SJCRH30 (cell line): ENCODE measurements at regions not wholly inside any gene's neighbourhood (a gene's known extent, or its start where the extent isn't known, plus 50 kb on each side); places are given as distances from the start of the nearest gene placed in this dataset.
A peak's percentile ranks its signal among the peaks of the same experiment; 100 is the strongest.

Experiments used
- DNase-seq, 2 experiments: peaks; one replicate each; pipeline ENCODE4 v3.0.0-alpha.2; 2015 to 2020
- H3K27ac ChIP-seq: fragments of 250-450 bp; sonication (Bioruptor Pico); 2 replicates; pipeline ENCODE4 v1.5.1; 2020; ENCODE audit warnings: mild to moderate bottlenecking, moderate library complexity
- H3K27me3 ChIP-seq: fragments of 250-450 bp; sonication (Bioruptor Pico); 2 replicates; pipeline ENCODE4 v1.5.1; 2020; ENCODE audit warnings: mild to moderate bottlenecking, moderate library complexity
- H3K36me3 ChIP-seq: fragments of 250-450 bp; sonication (Bioruptor Pico); 2 replicates; pipeline ENCODE4 v1.5.1; 2020; ENCODE audit warnings: mild to moderate bottlenecking, moderate library complexity
- H3K4me1 ChIP-seq: fragments of 250-450 bp; sonication (Bioruptor Pico); 2 replicates; pipeline ENCODE4 v1.5.1; 2020; ENCODE audit warnings: mild to moderate bottlenecking, moderate library complexity
- H3K4me3 ChIP-seq: fragments of 250-450 bp; sonication (Bioruptor Pico); 2 replicates; pipeline ENCODE4 v1.5.1; 2020; ENCODE audit warnings: mild to moderate bottlenecking, moderate library complexity
- H3K9me3 ChIP-seq: fragments of 250-450 bp; sonication (Bioruptor Pico); replicated peaks from 2 replicates; pipeline ENCODE4 v1.5.1; 2020; ENCODE audit warnings: mild to moderate bottlenecking, moderate library complexity

DNA sequence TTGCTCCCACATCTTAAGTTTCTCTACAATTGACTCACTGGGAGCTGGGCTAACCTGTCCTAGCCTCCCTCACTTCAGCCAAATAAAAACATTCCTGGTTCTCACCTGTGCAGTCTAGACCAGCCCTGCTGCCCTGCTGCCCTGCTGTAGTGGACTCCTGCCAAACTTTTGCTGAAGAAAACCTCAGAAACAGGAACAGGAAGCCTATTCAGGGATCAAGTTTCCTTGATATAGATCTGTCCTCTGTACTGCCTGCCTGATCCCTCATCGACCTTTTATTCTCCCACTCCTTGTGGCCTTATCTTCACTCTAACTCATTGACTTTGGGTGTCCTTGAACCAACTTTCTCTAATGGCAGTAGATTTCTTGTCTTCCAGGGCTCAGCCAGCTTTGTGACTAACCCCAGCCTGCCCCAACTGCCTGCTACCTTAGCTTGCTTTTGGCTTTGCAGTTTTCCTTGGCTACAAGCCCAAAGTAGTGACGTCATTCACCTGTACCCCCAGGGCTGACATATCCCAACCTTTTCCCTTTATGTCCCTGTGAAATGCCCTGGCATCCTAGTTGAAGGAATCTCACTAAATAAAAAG is 234.8 kb downstream of the DUSP6 start:
- Histone ChIP-seq H3K27me3 (no peaks in the 10 kb centered on the region), H3K9me3 (no peaks in the 10 kb centered on the region), H3K27ac (no peak overlapping the region; the same call in 1 of the 2 replicates), H3K4me1 (peaks cover 13% of the 10 kb centered on the region), H3K4me3 (no peak overlapping the region), H3K36me3 (no peaks in the 10 kb centered on the region)
- DNase-seq, result peak; percentile 52 to 79

DNA sequence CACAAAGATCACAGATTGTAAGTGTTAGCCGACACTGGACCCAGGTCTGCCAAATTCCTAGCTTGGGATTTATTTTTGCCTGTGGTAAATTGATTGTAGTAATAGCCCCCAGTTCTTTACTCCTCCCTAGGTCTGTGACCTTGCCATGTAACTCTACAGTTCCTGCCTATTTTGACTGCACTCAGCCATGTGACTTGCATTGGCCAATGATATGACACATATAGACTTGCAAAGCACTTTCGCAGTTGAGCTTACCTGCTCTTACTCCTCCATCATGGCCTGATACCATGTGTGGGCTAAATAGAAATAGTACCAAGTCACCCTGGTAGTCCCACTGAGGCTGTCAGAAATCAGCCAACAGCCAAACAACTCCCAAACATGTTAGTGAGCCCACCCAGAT is 240.3 kb downstream of the DUSP6 start:
- no peak overlapping the region for H3K4me3 ChIP-seq
- DNase-seq, result no peak
- peaks cover under 1% of the 10 kb centered on the region; the same call in 1 of the 2 replicates for H3K4me1 ChIP-seq
- H3K27ac ChIP-seq, result no peak overlapping the region
- no peaks in the 10 kb centered on the region for H3K36me3 ChIP-seq
- H3K9me3 ChIP-seq, result no peaks in the 10 kb centered on the region; the same call in 1 of the 2 replicates
- H3K27me3 ChIP-seq, result no peaks in the 10 kb centered on the region

DNA sequence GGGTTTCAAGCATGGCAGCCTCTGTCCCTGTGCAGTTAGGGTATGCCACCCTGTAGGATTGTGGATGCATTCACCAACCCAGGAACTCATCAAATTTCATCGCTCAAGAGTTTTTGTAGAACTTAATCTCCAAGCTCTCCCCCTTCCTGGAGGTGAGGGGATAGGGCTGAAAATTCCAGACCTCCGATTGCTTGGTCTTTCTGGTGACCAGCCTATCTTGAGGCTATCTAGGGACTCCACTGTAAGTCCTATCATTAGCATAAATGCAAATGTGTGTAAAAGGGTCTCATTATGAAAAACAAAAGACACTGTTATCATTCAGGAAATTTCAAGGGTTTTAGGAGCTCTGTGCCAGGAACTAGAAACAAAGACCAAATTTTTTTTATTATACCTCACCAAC is 244.0 kb downstream of the DUSP6 start:
- Histone ChIP-seq H3K36me3 (no peaks in the 10 kb centered on the region), H3K27me3 (no peaks in the 10 kb centered on the region), H3K4me3 (no peak overlapping the region), H3K9me3 (no peaks in the 10 kb centered on the region; the same call in 1 of the 2 replicates), H3K4me1 (no peaks in the 10 kb centered on the region), H3K27ac (no peak overlapping the region)
- no peak for DNase-seq

DNA sequence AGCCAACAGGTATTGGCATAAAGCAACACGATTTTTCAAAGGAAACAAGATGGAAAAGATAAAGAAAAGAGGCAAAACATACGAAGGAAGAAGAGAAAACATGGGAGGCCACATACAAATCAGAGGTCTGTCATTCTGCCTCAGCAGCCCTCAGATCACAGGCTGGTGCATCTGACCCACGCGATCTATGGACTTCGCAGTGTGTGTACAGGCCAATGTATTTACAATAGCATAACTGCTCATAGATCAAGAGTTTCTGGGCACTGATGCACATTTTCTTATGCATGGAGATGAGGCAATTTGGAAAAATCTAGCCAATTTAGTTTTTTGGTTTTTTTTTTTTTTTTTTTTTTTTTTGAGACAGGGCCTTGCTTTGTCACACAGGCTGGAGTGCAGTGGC is 245.4 kb downstream of the DUSP6 start:
- H3K4me3 ChIP-seq, result no peak overlapping the region
- H3K36me3 ChIP-seq, result no peaks in the 10 kb centered on the region
- H3K4me1 ChIP-seq, result peaks cover 4% of the 10 kb centered on the region
- H3K27me3 ChIP-seq, result no peaks in the 10 kb centered on the region
- no peak for DNase-seq
- no peaks in the 10 kb centered on the region; the same call in 1 of the 2 replicates for H3K9me3 ChIP-seq
- H3K27ac ChIP-seq, result no peak overlapping the region

DNA sequence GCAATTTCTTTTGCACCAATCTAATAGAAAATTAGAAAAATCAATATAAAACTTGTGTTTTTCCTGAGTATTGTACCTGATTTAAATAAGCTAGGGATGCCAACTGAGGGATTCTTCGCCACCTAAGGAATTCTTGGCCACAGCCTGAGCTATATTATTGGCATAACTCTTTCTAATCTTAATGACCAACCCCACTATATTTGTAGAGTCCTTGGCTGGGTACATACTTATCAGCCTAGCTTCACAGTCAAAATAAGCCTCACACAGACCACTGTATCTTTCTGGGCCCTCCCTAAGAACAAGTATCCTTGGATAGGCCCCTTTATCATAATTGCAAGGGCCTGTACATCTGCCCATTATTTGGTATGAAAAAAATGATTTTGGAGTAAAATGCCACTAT is 247.1 kb downstream of the DUSP6 start:
- H3K27ac ChIP-seq, result no peak overlapping the region
- H3K4me3 ChIP-seq, result no peak overlapping the region
- no peak for DNase-seq
- H3K9me3 ChIP-seq, result no peaks in the 10 kb centered on the region; the same call in 1 of the 2 replicates
- no peaks in the 10 kb centered on the region for H3K36me3 ChIP-seq
- peaks cover 17% of the 10 kb centered on the region for H3K4me1 ChIP-seq
- H3K27me3 ChIP-seq, result no peaks in the 10 kb centered on the region

DNA sequence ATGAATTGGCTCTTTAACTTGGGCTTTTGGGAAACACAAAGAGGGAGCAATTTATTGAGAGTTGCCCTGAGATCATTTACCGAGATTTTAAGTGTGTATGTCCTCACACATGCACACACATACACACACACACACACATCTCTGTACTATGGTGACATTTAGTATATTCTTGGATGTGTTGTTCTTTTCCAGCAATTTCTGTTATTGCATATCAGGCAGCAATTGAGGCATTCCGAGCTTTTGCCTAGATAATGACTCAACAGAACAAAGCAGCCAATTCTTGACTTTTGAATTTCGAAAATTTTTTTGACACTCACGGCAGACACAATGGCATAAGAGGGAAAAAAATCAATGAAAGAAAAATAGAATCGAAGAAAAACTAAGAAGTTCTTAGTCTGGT is 248.5 kb downstream of the DUSP6 start:
- H3K27ac ChIP-seq, result no peak overlapping the region
- no peaks in the 10 kb centered on the region for H3K36me3 ChIP-seq
- H3K9me3 ChIP-seq, result no peaks in the 10 kb centered on the region
- DNase-seq, result no peak
- no peak overlapping the region for H3K4me3 ChIP-seq
- H3K4me1 ChIP-seq, result peaks cover 22% of the 10 kb centered on the region
- no peaks in the 10 kb centered on the region for H3K27me3 ChIP-seq

DNA sequence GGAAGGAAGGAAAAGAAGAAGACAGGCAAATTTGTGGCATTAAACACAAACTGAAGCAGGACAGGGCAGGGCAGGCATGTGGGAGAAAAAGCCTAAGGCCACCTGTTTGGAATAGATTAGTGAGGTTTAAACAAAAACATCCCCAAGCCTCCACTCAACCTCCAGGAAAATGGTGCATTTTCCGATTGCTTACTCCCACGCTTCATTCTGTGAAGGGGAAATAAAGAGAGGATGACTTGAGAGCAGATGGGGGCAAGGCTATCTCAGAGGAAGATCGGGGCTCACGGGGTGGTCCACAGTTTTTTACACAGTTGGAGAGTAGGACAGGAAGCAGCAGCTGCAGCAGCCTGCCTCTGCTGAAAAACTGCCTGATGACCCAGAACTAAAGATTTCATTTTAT is 250.9 kb downstream of the DUSP6 start:
- peaks cover 22% of the 10 kb centered on the region for H3K4me1 ChIP-seq
- peak overlapping the region; percentile 83 for H3K27ac ChIP-seq
- H3K36me3 ChIP-seq, result no peaks in the 10 kb centered on the region
- no peaks in the 10 kb centered on the region for H3K27me3 ChIP-seq
- H3K4me3 ChIP-seq, result peak overlapping the region; percentile 14
- peak; percentile 90 to 95 for DNase-seq
- H3K9me3 ChIP-seq, result no peaks in the 10 kb centered on the region

DNA sequence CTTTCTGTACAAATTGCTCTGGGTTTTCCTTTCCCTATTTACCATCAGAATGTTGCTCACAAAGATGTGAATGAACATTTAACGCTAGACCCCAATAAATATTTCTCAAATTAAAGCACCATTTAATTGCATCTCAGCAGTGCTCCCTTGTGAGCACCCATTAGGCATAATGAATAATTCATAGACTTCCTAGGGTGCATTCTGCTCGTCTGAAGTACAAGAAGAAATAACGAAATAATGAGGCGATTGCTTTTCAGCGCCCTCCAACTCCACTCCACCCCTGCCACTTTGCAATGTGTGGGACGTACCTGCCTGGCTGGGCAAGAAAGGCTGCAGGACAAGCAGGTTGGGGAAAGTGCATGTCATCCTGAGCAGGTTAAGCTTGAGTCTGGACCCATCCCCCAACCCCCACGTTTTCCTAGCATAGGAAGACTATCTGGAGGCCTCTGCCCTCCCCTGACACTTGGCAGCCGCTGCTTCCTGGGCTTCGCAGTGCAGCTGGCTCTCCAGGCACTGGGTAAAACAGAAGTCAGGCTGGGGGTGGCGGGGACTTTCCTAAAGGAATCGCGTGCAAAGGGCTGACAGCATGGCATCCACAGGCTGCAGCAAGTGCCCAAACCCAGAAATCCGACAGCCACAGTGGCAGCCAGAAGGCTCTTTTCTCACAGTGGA is 253.7 kb downstream of the DUSP6 start:
- no peak for DNase-seq
- Histone ChIP-seq H3K27me3 (no peaks in the 10 kb centered on the region), H3K4me1 (peaks cover 22% of the 10 kb centered on the region), H3K9me3 (no peaks in the 10 kb centered on the region), H3K36me3 (no peaks in the 10 kb centered on the region), H3K27ac (no peak overlapping the region), H3K4me3 (no peak overlapping the region)

DNA sequence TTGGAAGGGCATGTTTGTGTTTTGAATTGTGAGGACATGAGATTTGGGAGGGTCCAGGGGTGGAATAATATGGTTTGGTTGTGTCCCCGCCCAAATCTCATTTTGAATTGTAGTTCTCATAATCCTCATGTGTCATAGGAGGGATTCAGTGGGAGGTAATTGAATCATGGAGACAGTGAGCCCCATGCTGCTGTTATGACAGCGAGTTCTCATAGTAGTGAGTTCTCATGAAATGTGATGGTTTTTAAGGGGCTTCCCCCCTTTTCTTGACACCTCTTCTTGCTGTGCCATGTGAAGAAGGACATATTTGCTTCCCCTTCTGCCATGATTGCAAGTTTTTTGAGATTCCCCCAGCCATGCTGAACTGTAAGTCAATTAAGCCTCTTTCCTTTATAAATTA is 260.0 kb downstream of the DUSP6 start:
- Histone ChIP-seq H3K4me1 (no peaks in the 10 kb centered on the region), H3K27ac (no peak overlapping the region), H3K27me3 (no peaks in the 10 kb centered on the region), H3K9me3 (peaks cover 11% of the 10 kb centered on the region), H3K36me3 (no peaks in the 10 kb centered on the region), H3K4me3 (no peak overlapping the region)
- no peak for DNase-seq

DNA sequence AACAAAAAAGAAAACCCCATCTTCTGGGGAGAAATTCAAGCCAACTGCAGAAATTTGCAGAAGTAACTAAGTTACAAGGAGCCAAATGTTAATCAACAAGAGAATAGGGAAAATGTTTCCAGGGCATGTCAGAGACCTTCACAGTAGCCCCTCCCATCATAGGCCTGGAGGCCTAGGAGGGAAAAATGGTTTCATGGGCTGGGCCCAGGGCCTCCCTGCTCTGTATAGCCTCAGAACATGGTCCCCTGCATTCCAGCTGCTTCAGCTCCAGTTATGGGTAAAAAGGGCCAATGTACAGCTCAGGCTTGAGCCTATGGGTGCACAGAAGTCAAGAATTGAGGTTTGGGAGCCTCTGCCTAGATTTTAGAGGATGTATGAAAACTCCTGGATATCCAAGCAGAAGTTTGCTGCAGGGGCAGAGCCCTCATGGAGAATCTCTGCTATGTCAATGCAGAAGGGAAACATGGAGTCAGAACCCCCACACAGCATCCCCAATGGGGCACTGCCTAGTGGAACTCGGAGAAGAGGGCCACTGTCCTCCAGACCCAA is 260.9 kb downstream of the DUSP6 start:
- Histone ChIP-seq H3K36me3 (no peaks in the 10 kb centered on the region), H3K4me3 (no peak overlapping the region), H3K27ac (no peak overlapping the region), H3K9me3 (peaks cover 11% of the 10 kb centered on the region), H3K27me3 (no peaks in the 10 kb centered on the region), H3K4me1 (peaks cover 5% of the 10 kb centered on the region)
- DNase-seq, result no peak

DNA sequence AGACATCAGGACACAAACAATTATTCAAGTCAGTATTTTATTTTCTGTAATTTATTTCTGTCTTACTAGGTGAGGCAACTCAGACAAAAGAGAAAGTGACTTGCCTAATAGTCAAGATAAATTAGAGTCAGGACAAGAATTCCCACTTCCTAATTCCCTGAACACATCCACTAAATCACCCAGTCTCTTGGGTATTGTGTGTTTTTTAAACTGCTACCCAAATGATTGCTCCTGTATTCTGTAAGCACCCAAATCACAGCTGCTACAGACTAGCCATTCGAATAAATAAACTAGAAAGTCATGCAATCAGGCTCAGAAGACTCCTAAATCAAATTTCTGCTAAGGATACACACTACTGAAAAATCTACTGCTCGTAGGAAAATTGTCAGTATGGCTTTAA is 263.0 kb downstream of the DUSP6 start:
- no peak overlapping the region for H3K27ac ChIP-seq
- no peak overlapping the region for H3K4me3 ChIP-seq
- peaks cover 22% of the 10 kb centered on the region for H3K4me1 ChIP-seq
- H3K27me3 ChIP-seq, result no peaks in the 10 kb centered on the region
- DNase-seq, result no peak
- peaks cover 11% of the 10 kb centered on the region for H3K9me3 ChIP-seq
- H3K36me3 ChIP-seq, result no peaks in the 10 kb centered on the region

DNA sequence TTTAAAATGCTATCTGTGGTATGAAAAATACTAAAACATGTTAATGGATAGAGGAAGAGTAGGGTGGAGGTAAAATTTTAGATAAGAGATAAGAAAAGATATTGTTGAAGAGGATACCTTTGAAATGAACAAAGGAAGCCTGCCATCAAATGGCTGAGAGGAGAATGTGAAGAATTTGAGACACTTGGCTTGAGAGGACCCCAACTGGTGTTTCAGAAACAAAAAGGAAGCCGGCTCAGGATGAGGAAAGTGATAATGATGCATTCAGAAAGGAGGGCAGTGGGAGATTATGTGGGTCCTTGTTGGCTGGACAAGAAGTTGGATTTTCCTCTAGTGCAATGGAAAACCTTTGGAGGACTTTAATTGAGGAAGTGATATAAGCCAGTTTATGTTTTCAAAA is 264.4 kb downstream of the DUSP6 start:
- DNase-seq, result no peak
- Histone ChIP-seq H3K27ac (no peak overlapping the region), H3K4me1 (peaks cover 22% of the 10 kb centered on the region), H3K9me3 (peaks cover 11% of the 10 kb centered on the region), H3K4me3 (no peak overlapping the region), H3K27me3 (no peaks in the 10 kb centered on the region), H3K36me3 (no peaks in the 10 kb centered on the region)

DNA sequence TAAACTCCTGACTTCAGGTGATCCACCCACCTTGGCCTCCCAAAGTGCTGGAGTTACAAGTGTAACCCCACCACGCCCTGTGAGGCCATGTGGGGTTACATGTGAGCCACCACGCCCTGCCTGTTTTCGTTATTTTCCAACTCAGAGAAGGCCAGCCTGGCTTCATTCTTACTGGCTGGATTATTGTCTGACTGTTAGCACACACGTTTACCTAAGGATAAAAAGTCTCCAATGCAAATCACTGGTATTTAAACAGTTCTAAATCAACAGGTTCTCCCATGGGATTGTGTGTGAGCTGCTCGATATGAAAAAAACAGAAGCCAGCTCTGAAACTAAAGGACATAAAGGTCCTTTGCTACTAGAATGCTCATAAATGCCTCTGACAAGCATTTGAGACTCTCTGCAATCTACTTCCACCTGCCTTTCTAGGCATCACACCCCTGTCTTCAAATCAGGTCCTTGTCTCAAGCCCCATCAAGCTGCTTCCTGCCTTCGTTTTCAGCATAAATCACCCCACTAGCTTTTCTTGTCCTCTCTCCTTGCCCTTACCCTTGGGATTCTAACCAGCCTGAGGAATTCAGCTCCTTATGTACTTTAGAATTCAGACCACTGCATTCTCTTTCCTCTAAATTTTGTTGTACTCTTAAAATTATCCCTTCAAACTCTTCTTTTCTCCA is 265.0 kb downstream of the DUSP6 start:
- no peaks in the 10 kb centered on the region for H3K36me3 ChIP-seq
- no peak overlapping the region for H3K4me3 ChIP-seq
- peaks cover 25% of the 10 kb centered on the region for H3K4me1 ChIP-seq
- peaks cover 11% of the 10 kb centered on the region; the same call in 1 of the 2 replicates for H3K9me3 ChIP-seq
- H3K27ac ChIP-seq, result no peak overlapping the region
- no peaks in the 10 kb centered on the region for H3K27me3 ChIP-seq
- DNase-seq, result no peak

DNA sequence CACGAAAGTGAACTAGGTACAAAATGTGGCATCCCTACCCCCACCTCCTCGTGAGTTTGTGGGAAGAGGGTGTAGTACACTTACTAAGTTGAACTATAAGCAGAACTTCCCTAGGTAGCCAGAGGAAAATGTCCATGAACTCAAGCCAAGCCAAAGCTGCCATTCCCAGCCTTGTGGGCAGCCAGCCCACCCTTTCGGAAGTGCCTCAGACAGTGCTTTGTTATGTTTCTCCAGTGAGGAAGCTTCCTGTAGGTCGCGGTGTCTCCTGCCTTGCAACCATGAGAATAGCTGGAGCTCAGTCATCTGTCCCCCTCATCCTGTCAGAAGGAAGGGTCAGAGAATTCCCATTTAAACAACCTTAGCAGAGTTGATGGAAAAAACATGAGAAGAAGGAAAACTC is 266.9 kb downstream of the DUSP6 start:
- Histone ChIP-seq H3K27me3 (no peaks in the 10 kb centered on the region), H3K4me1 (peaks cover 43% of the 10 kb centered on the region), H3K27ac (no peak overlapping the region), H3K9me3 (0 out of 2 replicates have a peak, but pooled peaks cover 4% of the 10 kb centered on the region), H3K36me3 (no peaks in the 10 kb centered on the region), H3K4me3 (no peak overlapping the region)
- DNase-seq, result peak in 1 of 2 experiments; percentile 18

DNA sequence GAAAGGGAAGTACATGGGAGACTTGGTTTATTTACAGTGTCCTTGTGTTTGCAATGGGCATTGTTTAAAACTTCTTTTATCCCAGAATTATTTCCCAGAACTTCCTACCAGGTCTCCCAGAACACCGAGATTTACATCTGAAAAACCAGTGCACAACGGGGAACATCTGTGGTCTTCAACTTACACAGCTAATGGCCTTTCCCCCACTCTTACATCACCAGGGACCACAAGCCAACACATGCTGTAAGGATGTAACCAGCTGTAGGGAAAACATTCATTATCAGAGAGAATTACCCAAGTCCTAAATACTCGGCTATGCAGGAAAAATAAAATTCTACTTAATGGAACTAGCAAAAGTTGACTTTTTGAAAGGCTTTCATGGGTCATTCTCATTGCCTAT is 267.6 kb downstream of the DUSP6 start:
- Histone ChIP-seq H3K36me3 (no peaks in the 10 kb centered on the region), H3K4me1 (peaks cover 44% of the 10 kb centered on the region), H3K27me3 (no peaks in the 10 kb centered on the region), H3K27ac (no peak overlapping the region), H3K4me3 (no peak overlapping the region), H3K9me3 (no peaks in the 10 kb centered on the region)
- DNase-seq, result peak in 1 of 2 experiments; percentile 31
